HG02798 (cell line): ENCODE measurements at regions not wholly inside any gene's neighbourhood (a gene's known extent, or its start where the extent isn't known, plus 50 kb on each side); places are given as distances from the start of the nearest gene placed in this dataset.

Experiments used
- ATAC-seq: cut with Tn5 transposase; IDR thresholded peaks from one replicate; pipeline ENCODE4 v1.9.1; 2021; ENCODE audit warnings: mild to moderate bottlenecking; ENCODE audit not compliant: unreplicated experiment, poor library complexity

GRCh38 chr21:16007943-16008342, 278.2 kb downstream of the USP25 start:
- no peak for ATAC-seq

- no peak for ATAC-seq
Measured at GRCh38 chr21:16011719-16012118, 281.9 kb downstream of the USP25 start.

DNA sequence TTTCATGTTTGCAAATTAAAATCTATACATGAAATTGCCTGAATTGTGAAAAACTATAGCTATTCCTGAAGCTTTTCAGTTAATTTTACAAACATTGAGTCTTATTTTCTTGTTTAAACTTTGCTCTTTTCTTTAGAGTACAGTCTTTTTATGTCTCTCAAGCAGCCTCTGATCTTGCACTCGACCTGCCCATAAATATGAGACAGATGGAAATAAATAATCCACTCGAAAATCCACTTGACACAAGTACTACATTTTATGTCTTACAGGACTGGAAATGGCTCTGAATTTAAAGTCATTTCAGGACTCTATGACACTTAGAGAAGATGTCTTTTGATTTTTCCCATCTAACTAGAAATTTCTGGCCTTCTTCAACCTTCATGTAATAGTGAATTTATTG, 283.8 kb downstream of the USP25 start:
- no peak for ATAC-seq

GRCh38 chr21:16020878-16021277, 291.1 kb downstream of the USP25 start:
- no peak for ATAC-seq

DNA sequence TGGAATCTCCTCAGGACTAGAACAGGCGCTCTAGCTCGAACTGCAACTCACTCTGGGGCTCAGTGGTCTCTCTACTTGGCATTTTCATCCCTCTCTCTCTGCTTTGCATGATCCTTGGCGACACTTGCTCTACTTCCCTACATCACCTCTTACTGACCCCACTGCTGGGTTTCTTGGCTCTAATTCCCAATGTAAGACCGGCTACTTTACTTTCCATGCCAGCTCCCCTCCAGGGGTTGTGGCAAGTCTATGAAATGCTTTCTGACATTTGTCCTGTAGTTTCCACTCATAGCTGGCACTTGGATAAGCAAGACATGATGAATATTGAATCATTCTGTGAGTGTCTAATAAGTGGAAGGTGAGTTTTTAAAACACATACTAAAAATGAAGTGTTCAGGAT, 292.3 kb downstream of the USP25 start:
- no peak for ATAC-seq

- ATAC-seq: no peak
Measured at GRCh38 chr21:16022921-16023320, 293.1 kb downstream of the USP25 start.

DNA sequence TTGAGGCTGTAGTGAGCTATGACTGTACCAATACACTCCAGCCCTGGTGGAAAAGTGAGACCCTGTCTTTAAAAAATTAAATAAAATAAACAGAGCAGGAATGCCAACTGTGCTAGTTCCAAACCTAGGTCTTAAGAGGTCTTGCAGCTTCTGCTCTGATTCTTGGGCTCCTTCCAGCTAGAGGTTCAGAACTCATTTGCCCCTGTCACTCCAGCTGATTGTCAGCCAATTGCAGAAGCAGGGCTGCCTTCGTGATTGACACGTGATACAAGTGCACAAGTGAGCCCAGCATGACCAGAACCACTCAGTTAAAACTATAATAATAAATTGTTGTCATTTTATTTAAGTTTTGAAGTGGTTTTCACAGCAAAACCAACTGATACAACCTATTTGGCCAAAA, 298.4 kb downstream of the USP25 start:
- no peak for ATAC-seq

DNA sequence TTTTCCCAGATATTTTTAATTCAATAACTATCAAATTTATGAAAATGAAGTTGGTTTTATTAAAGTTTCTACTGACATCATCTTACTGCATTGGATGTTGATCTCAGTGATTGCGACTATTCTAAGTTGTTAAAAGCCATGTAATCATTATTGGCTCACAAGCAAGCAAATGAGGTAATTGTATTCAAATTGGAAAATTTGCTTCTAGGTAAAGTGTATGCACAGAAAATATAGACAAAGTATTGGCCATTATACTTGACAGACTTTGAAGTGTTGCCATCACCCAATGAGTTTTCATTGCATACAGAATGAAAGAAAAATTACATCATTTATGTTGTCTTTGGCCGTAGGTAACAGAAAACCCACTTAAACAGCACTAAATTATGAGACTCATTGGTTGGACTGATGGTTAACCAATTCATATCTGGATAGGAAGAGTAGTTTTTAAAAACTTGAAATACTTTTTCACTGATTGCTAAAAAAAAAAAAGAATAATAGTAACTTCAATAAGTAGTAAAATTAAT, 299.2 kb downstream of the USP25 start:
- no peak for ATAC-seq

DNA sequence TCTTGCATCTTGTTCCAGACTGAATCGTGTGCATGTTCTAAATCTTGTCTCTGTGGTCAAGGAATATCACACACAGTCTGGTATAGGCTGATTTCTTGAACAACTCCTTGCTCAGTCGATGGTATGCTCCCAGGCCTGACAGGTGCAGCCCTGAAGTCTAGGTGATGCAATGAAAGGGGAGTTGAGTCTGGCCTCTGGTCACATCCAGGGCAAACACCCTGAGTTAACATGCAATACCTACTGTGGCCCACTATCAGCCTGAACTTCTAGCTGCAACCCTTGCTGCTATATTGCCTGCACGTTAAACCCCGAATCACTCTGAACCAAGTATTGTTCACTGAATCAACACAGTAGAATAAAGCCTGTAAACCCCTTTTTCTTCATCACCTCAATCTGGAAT, 303.4 kb downstream of the USP25 start:
- no peak for ATAC-seq

- ATAC-seq: no peak
Measured at GRCh38 chr21:16034446-16035190, 304.8 kb downstream of the USP25 start.

- no peak for ATAC-seq
Measured at GRCh38 chr21:16037421-16037955, 307.7 kb downstream of the USP25 start.

- no peak for ATAC-seq
Measured at GRCh38 chr21:16040601-16041000, 310.8 kb downstream of the USP25 start.

DNA sequence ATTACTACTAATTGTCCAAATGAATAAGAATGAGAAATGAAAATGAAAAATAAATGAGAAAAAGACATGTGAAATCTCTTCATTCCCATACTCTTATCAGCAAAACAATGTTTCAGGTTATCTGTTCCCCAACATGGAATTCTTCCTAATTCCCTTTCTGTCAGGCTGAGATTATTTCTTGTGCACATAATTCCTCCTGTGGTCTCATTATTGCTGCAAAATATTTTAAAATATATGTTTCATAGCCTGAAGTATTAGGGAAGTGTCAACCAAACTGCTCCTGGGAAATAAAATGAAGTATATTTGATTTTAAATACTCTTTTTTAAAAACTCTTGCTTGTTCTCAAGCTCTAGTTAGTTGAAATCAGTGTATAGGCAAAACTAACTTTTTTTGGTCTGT, 314.9 kb downstream of the USP25 start:
- ATAC-seq: no peak

GRCh38 chr21:16046656-16047330, 317.0 kb downstream of the USP25 start:
- ATAC-seq: no peak

GRCh38 chr21:16047904-16048303, 318.1 kb downstream of the USP25 start:
- ATAC-seq: no peak

DNA sequence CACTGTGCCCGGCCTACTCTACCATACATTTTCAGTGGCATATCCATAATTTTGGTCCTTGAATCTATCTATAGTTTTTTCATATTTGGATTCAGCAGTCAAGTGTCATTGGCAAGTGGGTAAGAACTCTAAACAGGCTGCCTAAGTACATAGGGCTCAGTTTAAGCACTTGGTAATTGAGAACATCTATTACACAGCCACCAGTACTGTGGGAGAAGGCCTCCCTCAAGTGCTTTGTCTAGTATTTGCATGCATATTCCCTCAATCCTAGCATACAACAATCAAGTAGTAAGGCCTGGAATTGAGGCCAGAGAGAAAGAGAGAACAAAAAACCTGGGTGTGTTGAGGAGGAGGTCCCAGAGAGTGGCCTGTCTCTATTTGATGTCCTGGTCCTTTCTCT, 325.2 kb downstream of the USP25 start:
- ATAC-seq: no peak

GRCh38 chr21:16058896-16059295, 329.1 kb downstream of the USP25 start:
- no peak for ATAC-seq

DNA sequence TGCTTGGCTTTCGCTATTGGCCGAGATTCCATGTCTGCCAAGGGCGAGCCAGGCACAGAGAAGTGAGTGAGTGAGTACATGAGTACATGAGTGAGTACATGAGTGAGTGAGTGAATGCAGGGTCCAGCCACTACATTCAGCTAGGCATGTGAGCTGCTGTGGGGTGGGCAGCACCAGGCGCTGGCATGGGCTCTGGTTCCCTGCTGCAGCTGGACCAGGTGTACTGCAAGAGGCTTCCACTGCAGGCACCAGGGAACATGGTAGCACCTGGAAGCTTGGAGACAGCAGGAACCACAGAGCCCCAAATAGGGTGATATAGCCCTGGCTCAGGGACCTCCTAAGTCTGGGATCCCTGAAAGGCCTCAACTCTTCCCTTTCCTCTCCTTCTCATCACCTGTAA, 330.2 kb downstream of the USP25 start:
- ATAC-seq: no peak

DNA sequence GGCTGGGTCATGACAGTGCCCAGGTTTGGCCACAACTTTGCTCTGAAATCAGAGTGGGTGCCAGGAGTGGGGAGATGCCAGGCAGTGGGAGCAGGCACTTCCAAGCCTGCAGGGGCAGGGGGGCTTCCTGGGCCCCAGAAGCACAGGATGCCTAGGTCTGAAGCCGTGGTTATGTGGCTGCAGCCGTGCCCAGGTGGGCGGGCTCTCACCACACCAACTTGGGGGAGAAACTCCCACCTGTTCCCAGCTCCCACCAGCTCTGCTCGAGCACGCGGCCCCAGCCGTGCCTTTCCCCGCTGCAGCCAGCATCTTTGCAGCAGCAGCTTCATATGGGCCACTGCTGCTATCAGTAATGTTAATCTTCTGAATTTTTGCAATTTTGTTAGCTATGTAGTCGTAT, 331.4 kb downstream of the USP25 start:
- no peak for ATAC-seq

- ATAC-seq: no peak
Measured at GRCh38 chr21:16069178-16070112, 339.7 kb downstream of the USP25 start.
